A673 (cell line): ENCODE measurements at regions not wholly inside any gene's neighbourhood (a gene's known extent, or its start where the extent isn't known, plus 50 kb on each side); places are given as distances from the start of the nearest gene placed in this dataset.

ENCODE experiments used
- CTCF ChIP-seq: fragments of 300-800, 200-600 bp; sonication (generic); conservative IDR thresholded peaks from 2 replicates; pipeline ENCODE4 v1.5.1; 2017; ENCODE audit warnings: low read depth, mild to moderate bottlenecking, antibody characterized with exemption, low read length, moderate library complexity, mixed read lengths
- EZH2 ChIP-seq: fragments of 200-600 bp; sonication (generic); IDR thresholded peaks from 2 replicates; pipeline ENCODE4 v1.6.1; 2017; ENCODE audit warnings: borderline replicate concordance, low read depth, mild to moderate bottlenecking, mixed read lengths, antibody characterized with exemption, low read length; ENCODE audit not compliant: poor library complexity, severe bottlenecking

- no peak for TF ChIP-seq CTCF
- TF ChIP-seq EZH2: no peak
Measured at GRCh38 chr7:41244246-41244645, 458.6 kb downstream of the INHBA start.
